HuH-7 (cell line): ENCODE measurements at regions not wholly inside any gene's neighbourhood (a gene's known extent, or its start where the extent isn't known, plus 50 kb on each side); places are given as distances from the start of the nearest gene placed in this dataset.
"Not testable (repeated sequence)": the region's sequence is repeated elsewhere in the genome, so short reads cannot be mapped to it uniquely, and the experiment has no call there.

Experiments
- DNase-seq: peaks from one replicate; pipeline ENCODE4 v3.0.0; 2011; ENCODE audit warnings: low spot score

GRCh38 chr6:60384614-60385013, 1901.4 kb downstream of the KHDRBS2 start:
- not testable (repeated sequence) for DNase-seq

- not testable (repeated sequence) for DNase-seq
Measured at GRCh38 chr6:60382771-60383170, 1903.3 kb downstream of the KHDRBS2 start.

GRCh38 chr6:60374078-60374477, 1911.9 kb downstream of the KHDRBS2 start:
- not testable (repeated sequence) for DNase-seq

GRCh38 chr6:60367800-60368199, 1918.2 kb downstream of the KHDRBS2 start:
- not testable (repeated sequence) for DNase-seq

- DNase-seq, result not testable (repeated sequence)
Measured at GRCh38 chr6:60365901-60366300, 1920.1 kb downstream of the KHDRBS2 start.

GRCh38 chr6:60342411-60343008, 1943.5 kb downstream of the KHDRBS2 start:
- not testable (repeated sequence) for DNase-seq

GRCh38 chr6:60338328-60339071, 1947.5 kb downstream of the KHDRBS2 start:
- peak; percentile 6 for DNase-seq

- not testable (repeated sequence) for DNase-seq
Measured at GRCh38 chr6:60335124-60335523, 1950.9 kb downstream of the KHDRBS2 start.

- DNase-seq, result not testable (repeated sequence)
Measured at GRCh38 chr6:60333708-60334107, 1952.3 kb downstream of the KHDRBS2 start.

- DNase-seq, result not testable (repeated sequence)
Measured at GRCh38 chr6:60308939-60309338, 1977.1 kb downstream of the KHDRBS2 start.
